HEK293 (cell line): ENCODE measurements at regions not wholly inside any gene's neighbourhood (a gene's known extent, or its start where the extent isn't known, plus 50 kb on each side); places are given as distances from the start of the nearest gene placed in this dataset.

Source experiments
- GLI4 ChIP-seq: fragments of 450-650 bp; formaldehyde crosslinking; IDR thresholded peaks from 2 replicates; pipeline ENCODE4 v1.5.1; 2016; ENCODE audit warnings: missing biosample characterization, missing genetic modification characterization
- KLF16 ChIP-seq: fragments of 450-650 bp; formaldehyde crosslinking; IDR thresholded peaks from 2 replicates; pipeline ENCODE4 v1.5.1; 2017; ENCODE audit warnings: missing biosample characterization, missing genetic modification characterization
- RBAK ChIP-seq: fragments of 450-650 bp; formaldehyde crosslinking; IDR thresholded peaks from 2 replicates; pipeline ENCODE4 v1.5.1; 2016; ENCODE audit warnings: missing biosample characterization, missing genetic modification characterization
- TRIM28 ChIP-seq: IDR thresholded peaks from 2 replicates; pipeline ENCODE4 v1.6.1; 2011; ENCODE audit warnings: low read length, control low read depth, borderline replicate concordance
- ZBTB21 ChIP-seq: fragments of 450-650 bp; formaldehyde crosslinking; IDR thresholded peaks from 2 replicates; pipeline ENCODE4 v1.5.1; 2017; ENCODE audit warnings: missing biosample characterization, missing genetic modification characterization
- ZNF221 ChIP-seq: fragments of 450-650 bp; formaldehyde crosslinking; IDR thresholded peaks from 2 replicates; pipeline ENCODE4 v1.5.1; 2017; ENCODE audit warnings: missing biosample characterization, missing genetic modification characterization, borderline replicate concordance
- ZNF274 ChIP-seq, 2 experiments: fragments of 200-500 bp in 1 of 2; fragments of 450-650 bp in 1 of 2; sonication (Bioruptor generic) in 1 of 2; formaldehyde crosslinking in 1 of 2; IDR thresholded peaks; 2 replicates each; pipeline versions ENCODE4 v1.5.1 to v1.6.1; 2014 to 2016; ENCODE audit warnings: borderline replicate concordance in 1 of 2, inconsistent platforms in 1 of 2, low read length in 1 of 2, missing biosample characterization in 1 of 2, missing genetic modification characterization in 1 of 2
- ZNF416 ChIP-seq: fragments of 450-650 bp; formaldehyde crosslinking; IDR thresholded peaks from 2 replicates; pipeline ENCODE4 v1.5.1; 2016; ENCODE audit warnings: missing biosample characterization, missing genetic modification characterization
- ZNF610 ChIP-seq: fragments of 450-650 bp; formaldehyde crosslinking; IDR thresholded peaks from 2 replicates; pipeline ENCODE4 v1.5.1; 2016; ENCODE audit warnings: missing biosample characterization, missing genetic modification characterization, borderline replicate concordance
- ZNF664 ChIP-seq: fragments of 450-650 bp; formaldehyde crosslinking; IDR thresholded peaks from 2 replicates; pipeline ENCODE4 v1.5.1; 2016; ENCODE audit warnings: missing biosample characterization, missing genetic modification characterization
- ZNF785 ChIP-seq: fragments of 450-650 bp; formaldehyde crosslinking; IDR thresholded peaks from 2 replicates; pipeline ENCODE4 v1.5.1; 2016; ENCODE audit warnings: missing biosample characterization, missing genetic modification characterization
- TF ChIP-seq, protein P1 (sequence below): fragments of 450-650 bp; formaldehyde crosslinking; IDR thresholded peaks from 2 replicates; pipeline ENCODE4 v1.5.1; 2016; ENCODE audit warnings: missing biosample characterization, missing genetic modification characterization
- TF ChIP-seq, protein P2 (sequence below): fragments of 450-650 bp; formaldehyde crosslinking; IDR thresholded peaks from 2 replicates; pipeline ENCODE4 v1.5.1; 2016; ENCODE audit warnings: missing biosample characterization, missing genetic modification characterization, low read depth

DNA sequence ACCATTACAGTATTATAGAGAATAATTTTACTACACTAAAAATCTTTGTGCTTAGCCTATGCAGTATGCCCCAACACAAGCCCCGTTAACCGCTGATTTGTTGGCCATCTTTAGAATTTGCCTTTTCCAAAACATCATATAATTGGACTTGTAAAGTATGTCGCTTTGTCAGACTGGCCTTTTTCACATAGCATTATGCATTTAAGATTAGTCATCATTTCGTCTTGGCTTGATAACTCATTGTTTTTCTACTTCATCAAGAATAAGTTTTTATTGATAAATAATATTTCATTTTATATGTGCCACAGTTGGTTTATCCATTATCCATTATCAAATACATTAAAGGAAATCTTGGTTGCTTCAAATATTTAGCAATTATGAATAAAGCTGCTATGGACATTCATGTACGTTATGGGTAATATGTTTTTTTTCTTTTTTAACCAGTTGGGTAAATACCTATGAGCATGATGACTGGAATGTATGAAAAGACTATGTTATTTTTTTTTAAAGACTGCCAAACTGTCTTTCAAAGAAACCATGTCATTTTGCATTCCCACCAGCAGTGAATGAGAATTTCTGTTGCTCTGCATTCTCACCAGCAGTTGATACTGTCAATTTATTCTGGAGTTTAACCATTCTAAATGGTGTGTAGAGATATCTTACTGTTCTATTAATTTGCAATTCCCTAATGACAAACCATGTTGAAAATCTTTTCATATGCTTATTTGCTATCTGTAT, 273.1 kb upstream of the KCND2 start:
- TF ChIP-seq, protein P1, sequence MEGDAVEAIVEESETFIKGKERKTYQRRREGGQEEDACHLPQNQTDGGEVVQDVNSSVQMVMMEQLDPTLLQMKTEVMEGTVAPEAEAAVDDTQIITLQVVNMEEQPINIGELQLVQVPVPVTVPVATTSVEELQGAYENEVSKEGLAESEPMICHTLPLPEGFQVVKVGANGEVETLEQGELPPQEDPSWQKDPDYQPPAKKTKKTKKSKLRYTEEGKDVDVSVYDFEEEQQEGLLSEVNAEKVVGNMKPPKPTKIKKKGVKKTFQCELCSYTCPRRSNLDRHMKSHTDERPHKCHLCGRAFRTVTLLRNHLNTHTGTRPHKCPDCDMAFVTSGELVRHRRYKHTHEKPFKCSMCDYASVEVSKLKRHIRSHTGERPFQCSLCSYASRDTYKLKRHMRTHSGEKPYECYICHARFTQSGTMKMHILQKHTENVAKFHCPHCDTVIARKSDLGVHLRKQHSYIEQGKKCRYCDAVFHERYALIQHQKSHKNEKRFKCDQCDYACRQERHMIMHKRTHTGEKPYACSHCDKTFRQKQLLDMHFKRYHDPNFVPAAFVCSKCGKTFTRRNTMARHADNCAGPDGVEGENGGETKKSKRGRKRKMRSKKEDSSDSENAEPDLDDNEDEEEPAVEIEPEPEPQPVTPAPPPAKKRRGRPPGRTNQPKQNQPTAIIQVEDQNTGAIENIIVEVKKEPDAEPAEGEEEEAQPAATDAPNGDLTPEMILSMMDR, result no peak
- no peak for TF ChIP-seq TRIM28
- TF ChIP-seq GLI4 (tag by site-specific recombination), result no peak
- TF ChIP-seq KLF16 (tag by site-specific recombination), result no peak
- no peak for TF ChIP-seq ZNF785 (tag by site-specific recombination)
- TF ChIP-seq RBAK (tag by site-specific recombination), result no peak
- no peak for TF ChIP-seq ZNF416 (tag by site-specific recombination)
- TF ChIP-seq, protein P2, sequence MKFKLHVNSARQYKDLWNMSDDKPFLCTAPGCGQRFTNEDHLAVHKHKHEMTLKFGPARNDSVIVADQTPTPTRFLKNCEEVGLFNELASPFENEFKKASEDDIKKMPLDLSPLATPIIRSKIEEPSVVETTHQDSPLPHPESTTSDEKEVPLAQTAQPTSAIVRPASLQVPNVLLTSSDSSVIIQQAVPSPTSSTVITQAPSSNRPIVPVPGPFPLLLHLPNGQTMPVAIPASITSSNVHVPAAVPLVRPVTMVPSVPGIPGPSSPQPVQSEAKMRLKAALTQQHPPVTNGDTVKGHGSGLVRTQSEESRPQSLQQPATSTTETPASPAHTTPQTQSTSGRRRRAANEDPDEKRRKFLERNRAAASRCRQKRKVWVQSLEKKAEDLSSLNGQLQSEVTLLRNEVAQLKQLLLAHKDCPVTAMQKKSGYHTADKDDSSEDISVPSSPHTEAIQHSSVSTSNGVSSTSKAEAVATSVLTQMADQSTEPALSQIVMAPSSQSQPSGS (tag by site-specific recombination), result no peak
- TF ChIP-seq ZBTB21 (tag by site-specific recombination), result no peak
- no peak for TF ChIP-seq ZNF664 (tag by site-specific recombination)
- no peak for TF ChIP-seq ZNF274 (IDR thresholded peaks at IDR 0.05; ENCODE audit: low read length)
- TF ChIP-seq ZNF274 (tag by site-specific recombination; IDR thresholded peaks at IDR 0.05; ENCODE audit: borderline replicate concordance), result no peak
- no peak for TF ChIP-seq ZNF221 (tag by site-specific recombination)
- no peak for TF ChIP-seq ZNF610
